Superior temporal gyrus (tissue), 1 donor: ENCODE measurements at regions not wholly inside any gene's neighbourhood (a gene's known extent, or its start where the extent isn't known, plus 50 kb on each side); places are given as distances from the start of the nearest gene placed in this dataset.
"Not testable (repeated sequence)": the region's sequence is repeated elsewhere in the genome, so short reads cannot be mapped to it uniquely, and the experiment has no call there.

Experiments used
- DNase-seq: peaks from one replicate; pipeline ENCODE4 v3.0.0-alpha.2; 2016; ENCODE audit errors: extremely low spot score

DNA sequence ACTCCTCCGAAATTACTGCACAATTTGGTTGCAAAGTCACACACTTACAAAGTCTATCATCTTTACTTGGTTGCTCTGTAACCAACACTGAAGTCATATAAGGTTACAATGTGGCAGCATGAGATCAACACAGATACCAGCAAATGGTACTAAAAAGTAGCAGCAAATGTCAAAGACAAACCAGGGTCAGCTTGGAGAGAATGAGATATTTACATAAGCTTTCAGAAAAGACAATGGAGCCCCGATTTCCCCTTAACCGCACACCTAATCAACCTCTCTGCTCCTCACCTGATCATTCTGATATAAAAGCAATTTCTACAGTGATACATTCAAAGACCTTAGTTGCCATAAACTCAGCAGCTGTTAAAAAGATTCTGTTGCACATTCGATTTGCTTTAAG, 76.4 kb upstream of the FOXN3 start:
- no peak for DNase-seq

DNA sequence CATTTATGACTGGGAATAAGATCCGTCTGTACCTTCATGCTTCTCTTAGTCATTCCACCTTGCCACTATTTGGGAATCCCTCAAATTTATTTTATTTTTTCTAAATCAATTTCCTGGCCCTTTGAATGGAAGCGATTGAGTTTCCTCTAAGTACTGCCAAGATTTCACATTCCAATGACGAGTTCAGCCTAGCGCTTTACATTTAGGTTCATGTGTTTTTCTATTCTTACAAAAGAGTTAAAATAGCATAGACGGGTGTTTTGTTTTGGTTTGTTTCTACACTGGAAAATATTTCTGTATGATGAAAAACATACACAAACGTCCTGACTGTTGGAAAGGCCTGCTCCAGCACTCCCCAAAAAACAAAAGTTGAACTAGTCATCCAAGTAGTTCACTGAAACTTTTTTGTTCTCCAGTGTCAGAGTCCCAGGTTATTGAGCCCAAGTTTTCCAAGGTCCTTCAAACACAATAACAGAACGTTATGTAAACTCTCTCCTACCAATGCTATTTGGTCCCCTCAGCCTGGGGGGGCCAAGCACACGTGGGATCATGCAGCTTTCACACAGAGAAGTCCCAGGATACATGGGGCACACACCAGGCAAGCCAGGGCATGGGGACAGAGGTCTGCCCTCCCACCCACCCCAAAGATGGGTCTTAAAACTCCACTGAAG, 74.8 kb upstream of the FOXN3 start:
- DNase-seq: no peak

DNA sequence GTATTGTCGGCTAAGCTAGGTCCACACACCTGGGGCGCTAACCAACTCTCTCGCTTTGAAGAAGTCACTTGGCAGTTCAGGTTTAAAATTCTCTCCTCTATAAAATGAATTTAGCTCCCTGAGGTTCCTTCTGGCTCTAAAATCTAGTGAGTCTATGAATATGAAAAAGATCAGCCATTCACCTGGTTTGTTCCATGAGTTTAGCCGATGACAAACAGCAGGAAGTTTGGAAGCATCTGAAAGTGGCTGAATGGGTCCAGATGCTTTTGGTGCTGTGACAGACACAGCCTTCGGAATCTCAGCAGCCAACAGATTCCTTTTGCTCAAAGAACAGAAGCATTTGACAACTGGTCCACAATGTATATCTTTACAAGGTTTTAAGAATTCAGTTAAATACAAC, 73.4 kb upstream of the FOXN3 start:
- no peak for DNase-seq

DNA sequence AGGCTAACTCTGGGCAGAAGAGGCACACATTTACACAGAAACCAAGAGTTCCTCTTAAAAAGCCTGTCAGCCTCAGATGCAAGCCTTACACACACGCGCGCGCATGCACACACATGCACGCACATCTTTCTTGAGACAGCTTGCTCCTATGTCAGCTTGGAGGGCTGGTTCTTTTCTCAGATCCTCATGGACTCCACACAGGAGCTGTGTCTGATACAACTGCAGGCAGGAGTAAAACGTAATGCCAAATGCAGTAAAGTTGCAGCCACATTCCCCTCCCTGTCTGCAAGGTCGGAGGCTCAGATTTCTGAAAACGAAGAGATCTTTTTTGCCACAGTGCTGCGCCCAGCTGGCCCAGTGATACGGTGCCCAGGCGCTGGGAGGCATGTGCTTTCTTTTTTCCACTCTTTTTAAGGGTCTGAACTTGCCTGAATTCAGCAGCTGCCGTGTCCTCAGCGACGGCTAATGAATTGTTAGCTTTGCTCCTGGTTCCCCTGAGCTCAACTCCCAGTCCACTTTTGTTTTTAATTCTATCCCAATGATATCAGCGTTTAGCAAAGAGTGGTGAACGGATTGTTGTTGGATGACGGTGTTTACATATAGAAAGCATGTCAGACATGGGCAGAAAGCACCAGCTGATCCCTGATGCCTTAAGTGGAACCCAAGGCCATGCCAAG, 72.9 kb upstream of the FOXN3 start:
- no peak for DNase-seq

DNA sequence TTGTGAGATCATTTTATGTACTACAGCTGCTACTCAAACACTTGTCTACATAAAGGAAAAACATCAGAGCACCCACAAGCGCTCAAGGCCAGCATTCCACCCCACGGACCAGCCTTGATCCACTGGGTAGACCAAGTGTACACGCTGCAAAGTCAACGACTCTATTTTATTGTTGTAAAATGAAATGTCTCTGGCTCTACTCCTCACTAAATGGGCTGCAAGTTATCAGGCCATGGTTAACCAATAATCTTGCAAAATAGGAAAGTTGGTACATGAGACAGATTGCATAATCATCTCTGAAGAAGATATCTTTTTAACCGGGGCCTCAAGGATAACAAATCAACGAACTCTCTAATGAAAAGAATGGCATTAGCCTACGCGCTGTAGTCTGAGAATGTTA, 69.9 kb upstream of the FOXN3 start:
- no peak for DNase-seq

DNA sequence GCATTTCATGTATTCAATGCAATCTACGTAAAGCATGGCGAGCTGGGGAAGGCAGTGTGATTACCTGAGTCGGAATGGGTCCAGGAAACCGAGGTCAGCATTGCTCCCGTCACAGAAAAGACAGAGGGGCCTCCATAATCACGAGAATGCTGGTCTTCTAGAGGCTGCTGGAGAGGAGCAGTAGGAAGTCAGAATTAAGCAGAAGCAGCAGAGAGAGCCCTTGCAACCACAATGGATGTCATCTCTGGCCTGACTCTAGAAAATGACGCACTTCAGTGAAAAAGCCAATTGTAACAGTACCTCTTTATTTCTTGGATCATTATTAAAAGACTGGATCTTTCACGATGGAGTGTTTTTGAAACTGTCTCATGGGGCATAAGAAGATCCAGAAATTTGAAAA, 69.5 kb upstream of the FOXN3 start:
- DNase-seq: no peak

DNA sequence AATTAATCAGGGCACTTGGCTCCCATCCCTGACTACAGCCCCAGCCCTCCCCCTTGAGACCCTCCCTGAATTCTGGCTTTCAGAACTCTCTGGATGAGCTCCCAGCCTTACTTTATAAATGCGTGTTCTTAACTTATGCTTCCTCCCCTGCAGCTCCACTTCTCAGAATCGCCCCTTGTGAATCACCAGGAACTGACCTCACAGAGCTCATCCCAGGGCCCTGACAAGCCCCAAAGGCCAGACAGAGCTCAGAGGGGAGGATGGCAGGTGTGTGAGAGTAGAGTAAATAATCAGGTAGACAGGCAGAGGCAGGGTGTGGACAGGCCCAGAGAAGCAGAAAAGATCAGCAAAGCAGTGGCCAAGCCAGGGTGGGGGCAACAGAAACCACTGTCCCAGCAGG, 68.2 kb upstream of the FOXN3 start:
- no peak for DNase-seq

DNA sequence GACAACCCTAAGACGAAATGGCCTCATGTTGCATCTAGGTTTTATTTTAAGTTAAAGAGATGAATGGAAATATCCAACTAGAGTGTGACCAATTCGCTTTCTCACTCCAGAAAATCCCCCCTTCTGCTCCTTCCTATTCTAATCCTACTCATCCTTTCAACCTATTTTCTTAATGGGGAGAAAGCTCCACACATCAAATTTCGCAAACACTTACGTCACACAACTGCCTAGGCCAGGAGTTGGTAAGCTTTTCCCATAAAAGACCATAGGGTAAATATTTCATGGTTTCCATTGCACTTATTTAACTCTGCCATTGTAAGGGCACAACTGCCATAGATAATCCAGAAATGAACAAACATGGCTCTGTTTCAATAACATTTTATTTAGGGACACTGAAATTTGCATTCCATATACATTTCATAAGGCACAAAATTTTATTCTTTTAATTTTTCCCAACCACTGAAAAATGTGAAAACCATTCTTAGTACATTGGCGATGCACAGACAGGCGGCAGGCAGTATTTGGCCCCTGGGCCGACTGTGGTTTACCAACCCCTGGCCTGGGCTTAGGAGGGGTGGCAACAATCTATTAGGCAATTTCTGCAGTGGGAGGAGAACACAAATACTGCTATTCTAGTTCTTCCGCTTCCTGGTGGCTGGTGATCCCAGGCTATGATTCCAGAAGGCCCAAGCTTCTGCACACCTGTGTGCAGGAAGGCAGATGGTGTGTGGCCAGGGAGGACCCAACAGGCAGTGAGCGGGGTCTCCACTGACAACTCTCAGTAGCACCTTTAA, 67.2 kb upstream of the FOXN3 start:
- no peak for DNase-seq

DNA sequence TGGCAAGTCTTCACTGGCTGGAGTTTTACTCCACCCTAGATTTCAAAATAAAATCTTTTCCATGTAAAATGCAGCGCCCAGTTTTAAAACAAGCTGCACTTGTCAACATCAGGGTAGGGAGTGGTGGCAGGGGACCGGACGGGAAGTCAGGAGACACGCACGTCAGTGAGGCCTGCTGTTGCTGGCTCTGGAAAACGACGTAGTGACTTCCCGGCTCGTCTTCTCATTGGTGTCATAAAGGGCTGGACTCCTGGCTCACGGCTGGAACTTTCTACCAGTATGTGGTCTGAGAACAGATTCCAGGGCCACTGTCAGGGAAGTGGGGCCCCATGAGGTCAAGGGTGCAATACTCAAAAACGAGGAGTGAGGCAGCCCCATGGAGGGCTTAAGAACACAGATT, 64.2 kb upstream of the FOXN3 start:
- no peak for DNase-seq

DNA sequence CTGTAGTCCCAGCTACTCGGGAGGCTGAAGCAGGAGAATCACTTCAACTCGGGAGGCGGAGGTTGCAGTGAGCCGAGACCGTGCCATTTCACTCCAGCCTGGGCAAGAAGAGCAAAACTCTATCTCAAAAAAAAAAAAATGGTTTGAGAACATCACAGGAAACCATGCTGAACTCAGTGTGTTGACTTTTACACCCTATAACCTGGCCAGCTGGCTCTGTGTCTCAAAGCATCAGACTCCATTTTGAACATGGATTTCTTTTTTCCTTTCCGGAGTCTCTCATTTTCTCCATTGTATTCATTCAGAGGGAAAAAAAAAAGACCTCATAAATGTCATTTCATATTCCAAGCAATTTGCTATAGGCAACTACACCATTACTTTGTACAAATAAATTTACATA, 63.2 kb upstream of the FOXN3 start:
- no peak for DNase-seq

DNA sequence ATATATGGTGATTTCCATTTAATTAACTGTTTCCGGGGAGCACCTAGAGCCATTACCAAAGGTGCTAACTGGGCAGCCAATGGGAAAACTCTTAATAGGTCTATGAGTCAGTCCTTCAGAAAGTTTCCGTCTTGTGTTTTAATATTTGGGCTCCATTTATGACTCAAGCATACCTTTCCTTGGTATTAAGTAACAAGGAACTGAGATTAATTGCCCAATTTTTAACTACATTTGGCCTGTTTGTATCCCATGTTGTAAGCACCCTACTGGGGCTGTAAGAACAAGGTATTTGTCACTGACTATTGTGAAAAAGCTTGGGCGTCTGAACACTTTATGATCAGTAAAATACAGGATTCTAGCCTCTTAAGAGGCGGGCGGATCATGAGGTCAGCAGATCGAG, 62.8 kb upstream of the FOXN3 start:
- DNase-seq: no peak

DNA sequence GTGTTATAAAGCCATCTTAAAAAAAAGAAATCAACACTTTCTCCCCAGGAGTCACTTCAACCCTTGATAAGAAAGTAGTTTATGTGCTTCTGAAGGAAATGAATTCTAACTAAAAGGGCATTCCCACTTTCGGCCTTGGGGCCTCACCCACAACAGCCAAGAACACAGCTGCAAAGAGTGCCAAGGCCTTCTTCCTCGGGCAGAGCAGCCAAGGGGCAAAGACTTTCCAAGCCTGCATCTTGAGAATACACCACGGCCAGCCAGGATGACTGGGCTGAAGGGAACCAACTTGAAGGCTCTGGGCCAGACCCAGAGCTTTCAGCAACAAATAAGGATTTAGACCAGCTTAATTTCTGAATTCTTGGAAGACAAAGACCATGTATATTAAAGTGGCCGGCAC, 60.4 kb upstream of the FOXN3 start:
- no peak for DNase-seq

DNA sequence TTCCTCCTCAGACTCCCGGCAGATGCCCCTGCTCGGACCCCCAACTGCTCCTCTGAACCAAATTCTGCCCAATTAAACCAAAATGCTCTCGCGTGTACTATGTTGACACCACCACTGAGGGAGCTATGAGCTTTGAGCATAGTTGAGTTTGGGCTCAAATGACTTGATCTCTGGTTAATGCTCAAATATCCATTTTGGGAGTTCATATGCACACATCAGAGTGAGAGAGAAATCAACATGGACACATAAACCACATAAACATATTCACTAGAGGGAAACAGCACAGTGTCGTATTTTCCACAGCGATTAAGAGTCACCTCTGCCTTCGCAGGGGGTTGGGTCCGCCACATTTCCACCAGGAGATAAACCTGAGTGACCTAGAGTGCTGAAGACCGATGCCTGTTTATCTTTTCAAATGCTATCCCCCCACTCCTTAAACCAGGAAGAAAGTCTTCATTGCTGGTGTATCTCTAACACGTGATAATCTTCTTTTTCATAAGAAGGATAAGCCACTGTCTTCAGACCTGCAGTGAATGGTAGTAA, 59.4 kb upstream of the FOXN3 start:
- no peak for DNase-seq

DNA sequence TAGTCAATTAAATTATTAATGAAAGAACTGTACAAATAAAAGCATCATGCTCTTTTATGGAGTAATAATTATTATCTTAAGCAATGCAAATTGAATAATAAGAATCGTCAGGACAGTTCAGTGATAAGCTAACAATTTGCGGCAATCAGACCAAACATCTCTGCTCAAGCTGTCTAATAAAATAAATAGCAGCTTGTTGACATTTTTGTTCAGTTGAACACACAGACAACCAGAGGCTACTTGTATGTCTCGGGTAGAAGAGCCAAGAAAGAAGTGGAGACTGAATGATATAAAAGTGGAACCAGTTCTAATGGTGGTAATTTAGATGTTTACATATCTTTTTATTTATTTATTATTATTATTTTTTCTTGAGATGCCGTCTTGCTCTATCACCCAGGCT, 57.4 kb upstream of the FOXN3 start:
- no peak for DNase-seq

DNA sequence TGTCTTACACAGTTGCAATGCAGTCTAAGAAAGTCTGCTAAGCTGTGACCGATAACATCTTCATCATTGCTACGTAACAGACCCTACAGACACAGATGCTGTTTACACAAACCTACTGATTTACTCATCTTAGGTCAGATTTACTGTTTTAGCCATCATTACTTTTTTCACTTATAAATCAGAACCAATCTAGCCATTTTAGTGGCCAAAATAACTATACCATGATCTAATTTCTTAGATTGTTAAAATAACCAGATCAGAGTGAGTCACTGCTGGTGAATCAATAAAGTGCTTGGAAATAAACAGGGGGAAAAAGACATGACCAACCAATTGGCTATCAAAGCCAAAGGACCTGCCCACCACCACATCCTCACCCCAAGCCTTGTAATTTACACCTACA, 57.0 kb upstream of the FOXN3 start:
- no peak for DNase-seq

DNA sequence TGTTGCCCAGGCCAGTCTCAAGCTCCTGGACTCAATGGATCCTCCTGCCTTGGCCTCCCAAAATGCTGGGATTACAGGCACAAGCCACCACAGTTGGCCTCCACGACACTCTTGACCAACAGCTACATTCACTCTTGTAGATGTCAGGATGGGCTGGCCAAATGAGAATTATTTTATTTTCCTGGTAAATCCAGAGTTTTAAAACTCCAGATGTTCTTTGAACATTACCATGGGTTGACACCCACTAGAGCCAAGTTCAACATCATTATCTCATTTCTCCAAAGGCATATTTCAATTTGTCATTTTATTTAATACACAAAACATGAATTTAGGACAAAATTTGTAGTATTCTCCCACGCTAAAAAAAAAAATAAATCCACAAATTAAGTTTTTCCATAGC, 56.5 kb upstream of the FOXN3 start:
- DNase-seq: no peak

DNA sequence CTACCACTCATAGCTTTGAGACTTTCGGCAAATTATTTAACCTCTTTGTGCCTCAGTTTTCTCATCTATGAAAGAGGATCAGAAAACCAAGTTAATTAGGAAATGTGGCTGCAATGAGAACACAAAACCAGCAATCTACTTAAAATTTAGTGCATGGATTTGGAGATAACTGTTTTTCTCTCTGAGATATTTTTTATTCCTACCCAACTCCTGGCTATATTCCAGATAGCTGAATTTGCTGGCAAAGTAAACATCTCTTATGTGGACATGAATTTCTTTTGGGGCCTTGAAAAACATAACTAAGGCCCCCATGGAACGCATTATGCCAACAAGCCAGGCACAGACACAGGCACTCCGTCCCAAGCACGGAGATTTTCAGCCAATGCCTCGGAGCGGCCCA, 53.4 kb upstream of the FOXN3 start:
- no peak for DNase-seq

DNA sequence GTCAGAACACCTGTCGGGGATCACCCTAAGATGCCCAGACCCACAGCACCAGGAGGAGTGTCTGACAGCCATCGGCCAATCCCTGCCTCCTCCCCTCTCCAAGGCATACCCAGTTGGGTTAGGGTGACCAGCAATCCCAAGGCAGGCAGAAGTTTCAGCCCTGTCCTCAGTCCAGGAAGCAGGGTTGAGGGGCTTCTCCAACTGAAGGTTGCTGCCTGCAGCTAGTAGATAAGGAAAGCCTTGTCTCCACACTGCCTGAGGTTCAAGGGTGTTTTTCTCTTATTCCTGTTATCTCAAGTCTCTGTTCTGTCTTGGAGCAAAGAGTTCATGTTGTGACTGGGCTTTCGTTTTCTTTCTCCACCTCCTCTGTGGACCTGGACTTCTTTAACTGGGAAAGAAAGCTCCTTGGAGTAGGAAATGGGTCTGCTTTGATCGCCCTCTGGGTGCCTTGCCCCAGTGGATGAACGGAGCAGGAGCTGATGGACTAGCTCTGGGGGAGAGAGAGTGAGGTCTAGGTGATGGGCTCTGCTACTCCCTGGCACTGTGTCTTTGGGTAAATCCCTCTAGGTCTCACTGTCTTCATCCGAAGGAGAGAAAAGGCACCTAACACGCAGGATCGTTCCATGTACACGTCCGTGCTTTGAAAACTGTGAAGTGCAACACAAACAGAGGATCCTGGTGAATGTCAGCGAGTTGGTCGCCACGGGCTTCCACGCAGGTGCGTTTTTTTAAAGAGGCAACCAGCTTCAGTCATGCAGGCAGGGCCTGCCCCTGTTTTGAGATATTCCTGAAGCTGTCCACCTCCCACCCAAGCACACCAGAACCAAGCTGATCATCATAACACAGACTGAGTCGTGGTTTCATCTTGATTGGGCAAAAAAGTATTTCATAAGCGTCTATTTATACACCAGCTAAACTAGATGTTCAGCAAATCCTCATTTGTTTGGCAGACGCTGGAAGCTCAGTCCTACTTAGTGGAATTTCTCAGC, 52.5 kb upstream of the FOXN3 start:
- peak; percentile 59 for DNase-seq

DNA sequence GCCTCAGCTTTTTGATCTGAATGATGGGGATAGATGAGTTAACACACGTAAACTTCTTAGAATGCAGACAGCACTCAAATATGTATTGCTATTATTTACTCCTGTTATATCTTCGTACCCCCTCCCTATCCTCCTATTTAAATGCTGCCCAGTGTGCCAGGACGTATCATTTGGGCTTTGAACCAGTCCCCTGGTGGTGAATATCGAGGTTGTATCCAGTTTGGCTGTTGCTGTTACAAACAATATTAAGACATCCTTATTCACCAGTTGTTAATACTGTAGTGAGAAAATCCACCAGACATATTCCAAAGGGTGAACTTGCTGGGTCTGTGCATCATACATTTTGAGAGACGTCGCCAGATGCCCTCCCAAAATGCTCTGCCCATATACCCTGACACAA, 51.5 kb upstream of the FOXN3 start:
- DNase-seq: no peak

DNA sequence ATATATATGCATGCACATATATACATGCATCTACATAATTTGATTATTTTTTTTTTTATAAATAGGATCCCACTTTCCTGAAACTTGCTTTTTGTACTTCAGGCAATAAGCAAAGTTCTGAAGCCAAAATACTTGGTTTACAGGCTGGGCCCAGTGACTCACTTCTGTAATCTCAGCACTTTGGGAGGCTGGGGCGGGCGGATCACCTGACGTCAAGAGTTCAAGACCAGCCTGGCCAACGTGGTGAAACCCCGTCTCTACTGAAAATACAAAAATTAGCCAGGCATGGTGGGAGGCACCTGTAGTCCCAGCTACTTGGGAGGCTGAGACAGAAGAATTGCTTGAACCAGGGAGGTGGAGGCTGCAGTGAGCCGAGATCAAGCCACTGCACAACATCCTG, 51.0 kb upstream of the FOXN3 start:
- not testable (repeated sequence) for DNase-seq

DNA sequence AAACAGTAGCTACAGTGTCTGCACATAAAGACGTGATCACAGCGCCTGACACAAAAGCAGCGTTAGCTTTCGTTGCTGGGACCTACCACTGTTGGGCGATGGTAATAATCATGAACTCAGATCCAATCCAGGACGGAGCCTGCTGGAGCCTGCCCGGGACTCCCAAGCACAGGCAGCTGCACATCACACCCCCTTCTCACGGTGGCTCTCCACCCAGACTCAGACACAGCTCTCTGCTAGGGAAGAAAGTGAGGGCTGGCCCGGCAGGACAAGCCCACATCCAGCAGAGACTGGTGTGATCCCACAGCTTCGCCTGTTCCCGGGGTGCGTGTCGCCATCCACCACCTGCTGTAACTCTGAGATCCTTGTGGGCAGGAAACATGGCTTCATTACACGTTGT, 49.9 kb upstream of the FOXN3 start:
- no peak for DNase-seq
